ENCODE measurements at regions not wholly inside any gene's neighbourhood (a gene's known extent, or its start where the extent isn't known, plus 50 kb on each side); places are given as distances from the start of the nearest gene placed in this dataset.

DNA sequence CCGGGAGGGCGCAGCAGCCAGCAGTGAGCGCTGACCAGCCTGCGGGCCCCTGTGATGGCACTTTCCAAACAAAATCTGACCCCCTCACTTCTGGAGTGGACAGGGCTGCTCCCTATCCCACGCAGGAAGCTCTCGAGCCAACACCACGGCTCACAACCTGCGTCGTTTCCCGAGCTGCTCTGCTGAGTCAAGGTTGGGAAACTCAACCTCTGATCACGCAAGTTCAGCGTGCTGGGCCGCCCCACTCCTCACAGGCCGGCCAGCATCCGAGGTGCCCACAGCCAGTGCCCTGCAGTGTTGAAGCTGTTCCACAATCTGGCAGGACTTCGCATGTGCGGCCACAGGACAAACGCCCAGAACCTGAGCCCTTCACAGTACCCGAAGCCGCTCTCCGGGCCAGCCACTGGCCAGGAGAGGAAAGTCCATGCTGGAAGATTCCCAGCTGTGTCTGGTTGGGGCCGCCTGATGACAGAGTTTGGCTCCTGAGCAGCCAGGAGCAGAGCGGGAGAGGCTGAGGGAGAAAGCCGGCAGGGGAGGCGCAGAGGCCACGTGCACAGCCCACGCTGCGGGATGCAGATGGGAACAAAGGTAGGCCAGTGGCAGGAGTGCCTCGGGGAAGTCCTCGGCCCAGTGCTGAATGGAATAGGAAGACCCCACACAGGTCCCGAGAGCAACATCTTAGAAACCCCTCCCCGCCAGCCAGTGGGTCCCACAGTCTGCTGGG is 263.3 kb upstream of the TCERG1L start:
- no peaks in the 10 kb centered on the region for H4K20me1 ChIP-seq (ENCODE audit: insufficient read depth, poor library complexity, severe bottlenecking)
- no peaks in the 10 kb centered on the region for H3K79me2 ChIP-seq
- no peak overlapping the region for H3K4me2 ChIP-seq
- H3K27me3 ChIP-seq: no peaks in the 10 kb centered on the region
- TF ChIP-seq CTCF (IDR thresholded peaks at IDR 0.05; ENCODE audit: poor library complexity): no peak
- H3K4me1 ChIP-seq (ENCODE audit: insufficient read depth): no peaks in the 10 kb centered on the region
- DNase-seq (ENCODE audit: low spot score): no peak
- 93% methylated on average over 32 of the region's 32 CpGs for WGBS (ENCODE audit: low lambda C conversion rate, missing lambda C conversion rate)
- no peak overlapping the region for H2AFZ ChIP-seq
- H3K9me2 ChIP-seq (replicated peaks; ENCODE audit: insufficient read depth): no peaks in the 10 kb centered on the region
- no peaks in the 10 kb centered on the region for H3K36me3 ChIP-seq (replicated peaks; ENCODE audit: insufficient read depth, low read depth)
- H3K4me3 ChIP-seq: no peak overlapping the region
- H3K27ac ChIP-seq: no peak overlapping the region
- no peaks in the 10 kb centered on the region for H3K9me3 ChIP-seq (ENCODE audit: low read depth)

DNA sequence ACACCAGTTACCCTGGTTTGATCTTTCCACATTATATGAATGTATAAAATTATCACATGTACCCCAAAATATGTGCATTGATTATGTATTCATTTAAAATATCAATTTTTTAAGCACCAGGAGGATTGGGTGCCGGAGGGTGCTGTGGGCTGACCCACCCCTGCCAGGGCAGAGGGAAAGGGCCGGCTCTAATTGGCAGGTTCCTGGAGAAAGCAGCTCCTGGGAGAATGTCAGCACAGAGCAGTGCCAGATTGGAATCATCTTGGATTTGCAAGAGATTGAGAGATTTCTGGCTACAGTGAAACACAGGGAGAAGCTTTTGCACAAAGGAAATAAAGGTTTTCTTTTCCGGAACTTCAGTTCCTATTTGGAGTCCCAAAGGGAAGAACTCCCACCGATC is 264.4 kb upstream of the TCERG1L start:
- Histone ChIP-seq H3K4me2 (no peak overlapping the region), H3K9me3 (ENCODE audit: low read depth) (no peaks in the 10 kb centered on the region), H3K27me3 (no peaks in the 10 kb centered on the region), H3K36me3 (replicated peaks; ENCODE audit: insufficient read depth, low read depth) (no peaks in the 10 kb centered on the region), H2AFZ (no peak overlapping the region), H4K20me1 (ENCODE audit: insufficient read depth, poor library complexity, severe bottlenecking) (no peaks in the 10 kb centered on the region), H3K9me2 (replicated peaks; ENCODE audit: insufficient read depth) (no peaks in the 10 kb centered on the region), H3K4me3 (no peak overlapping the region), H3K79me2 (no peaks in the 10 kb centered on the region), H3K27ac (no peak overlapping the region), H3K4me1 (ENCODE audit: insufficient read depth) (no peaks in the 10 kb centered on the region)
- TF ChIP-seq EZH2phosphoT487 (IDR thresholded peaks at IDR 0.05; ENCODE audit: low read depth, severe bottlenecking, unreplicated experiment): no peak
- TF ChIP-seq EZH2 (IDR thresholded peaks at IDR 0.05; ENCODE audit: borderline replicate concordance): no peak
- TF ChIP-seq CTCF (IDR thresholded peaks at IDR 0.05; ENCODE audit: poor library complexity): no peak
- WGBS (ENCODE audit: low lambda C conversion rate, missing lambda C conversion rate): 92% methylated on average over 4 of the region's 4 CpGs
- DNase-seq (ENCODE audit: low spot score): no peak

DNA sequence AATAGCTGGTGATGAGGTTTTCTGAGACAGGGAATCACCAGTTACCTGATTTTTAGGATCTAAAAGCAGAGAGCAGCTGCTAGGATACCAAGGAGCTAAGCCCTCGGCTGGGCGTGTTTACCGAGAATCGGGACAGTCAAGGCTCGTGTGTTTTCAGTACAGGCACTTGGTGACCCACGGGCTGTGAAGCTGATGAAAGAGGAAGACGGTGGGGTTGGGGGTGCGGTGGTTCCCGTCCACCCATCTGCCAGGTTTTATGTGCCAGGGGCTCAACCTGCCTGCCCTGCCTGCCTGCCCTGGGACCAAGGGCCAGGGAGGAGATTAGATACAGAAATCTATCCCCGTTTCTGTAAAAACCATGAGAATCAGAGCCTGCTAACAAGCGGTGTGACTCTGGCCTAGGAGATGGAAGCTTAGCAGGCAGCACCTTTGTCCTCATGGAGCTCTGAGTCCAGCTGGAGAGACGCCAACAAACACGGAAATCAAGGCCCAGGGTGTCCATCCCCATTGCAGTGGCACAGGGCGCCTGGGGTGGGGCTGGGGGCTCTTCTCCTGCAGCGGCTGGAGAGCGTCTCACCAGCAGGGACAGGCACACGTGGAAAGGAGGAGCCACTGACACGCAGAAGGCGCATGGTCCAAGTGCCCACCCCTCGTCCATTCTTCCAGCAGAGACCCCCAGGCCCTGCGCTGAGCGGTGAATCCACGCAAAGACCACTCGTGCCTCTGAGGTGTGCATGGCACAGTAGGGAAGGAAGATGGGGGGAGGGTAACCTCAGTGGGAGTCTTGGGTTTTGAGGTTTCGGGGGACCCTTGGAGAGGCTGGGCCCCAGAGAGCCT is 265.0 kb upstream of the TCERG1L start:
- H3K4me3 ChIP-seq: no peak overlapping the region
- no peak overlapping the region for H3K4me2 ChIP-seq
- WGBS (ENCODE audit: low lambda C conversion rate, missing lambda C conversion rate): 90% methylated on average over 25 of the region's 25 CpGs
- H2AFZ ChIP-seq: no peak overlapping the region
- no peaks in the 10 kb centered on the region for H3K79me2 ChIP-seq
- H3K36me3 ChIP-seq (replicated peaks; ENCODE audit: insufficient read depth, low read depth): no peaks in the 10 kb centered on the region
- no peaks in the 10 kb centered on the region for H3K4me1 ChIP-seq (ENCODE audit: insufficient read depth)
- no peaks in the 10 kb centered on the region for H3K27me3 ChIP-seq
- H4K20me1 ChIP-seq (ENCODE audit: insufficient read depth, poor library complexity, severe bottlenecking): no peaks in the 10 kb centered on the region
- H3K27ac ChIP-seq: no peak overlapping the region
- H3K9me3 ChIP-seq (ENCODE audit: low read depth): no peaks in the 10 kb centered on the region
- no peaks in the 10 kb centered on the region for H3K9me2 ChIP-seq (replicated peaks; ENCODE audit: insufficient read depth)
- no peak for DNase-seq (ENCODE audit: low spot score)
- TF ChIP-seq CTCF (IDR thresholded peaks at IDR 0.05; ENCODE audit: poor library complexity) (no peak), EZH2phosphoT487 (IDR thresholded peaks at IDR 0.05; ENCODE audit: low read depth, severe bottlenecking, unreplicated experiment) (no peak), EZH2 (IDR thresholded peaks at IDR 0.05; ENCODE audit: borderline replicate concordance) (no peak)
